SU-DHL-6 (cell line): ENCODE measurements at regions not wholly inside any gene's neighbourhood (a gene's known extent, or its start where the extent isn't known, plus 50 kb on each side); places are given as distances from the start of the nearest gene placed in this dataset.

ENCODE experiments used
- EZH2phosphoT487 ChIP-seq: fragments of 200-600 bp; sonication (generic), shearing (Covaris generic); conservative IDR thresholded peaks from 2 replicates; pipeline ENCODE4 v1.6.1; 2018; ENCODE audit warnings: mild to moderate bottlenecking, antibody characterized with exemption, low read length, moderate library complexity, mixed read lengths
- TF ChIP-seq, protein P1 (sequence below): fragments of 200-600 bp; sonication (generic); IDR thresholded peaks from one replicate; pipeline ENCODE4 v1.5.1; 2017; ENCODE audit warnings: antibody characterized with exemption, mild to moderate bottlenecking, low read length, moderate library complexity; ENCODE audit not compliant: insufficient read depth, poor library complexity, severe bottlenecking

DNA sequence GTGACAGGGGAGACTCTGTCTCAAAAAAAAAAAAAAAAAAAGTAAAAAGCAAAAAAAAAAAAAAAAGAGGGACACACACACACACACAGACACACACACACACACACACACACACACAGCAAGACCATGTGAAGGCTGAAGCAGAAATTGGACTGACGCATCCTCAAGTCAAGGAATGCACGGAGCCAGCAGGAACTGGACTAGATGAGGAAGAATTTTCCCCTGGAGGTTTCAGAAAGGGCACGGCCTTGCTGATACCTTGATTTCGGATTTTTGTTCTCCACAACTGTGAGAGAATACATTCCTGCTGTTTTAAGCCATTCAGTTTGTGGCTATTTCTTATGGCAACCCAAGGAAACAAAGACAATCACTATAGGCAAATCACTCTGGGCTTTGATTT, 176.9 kb upstream of the SALL4 start:
- TF ChIP-seq, protein P1, sequence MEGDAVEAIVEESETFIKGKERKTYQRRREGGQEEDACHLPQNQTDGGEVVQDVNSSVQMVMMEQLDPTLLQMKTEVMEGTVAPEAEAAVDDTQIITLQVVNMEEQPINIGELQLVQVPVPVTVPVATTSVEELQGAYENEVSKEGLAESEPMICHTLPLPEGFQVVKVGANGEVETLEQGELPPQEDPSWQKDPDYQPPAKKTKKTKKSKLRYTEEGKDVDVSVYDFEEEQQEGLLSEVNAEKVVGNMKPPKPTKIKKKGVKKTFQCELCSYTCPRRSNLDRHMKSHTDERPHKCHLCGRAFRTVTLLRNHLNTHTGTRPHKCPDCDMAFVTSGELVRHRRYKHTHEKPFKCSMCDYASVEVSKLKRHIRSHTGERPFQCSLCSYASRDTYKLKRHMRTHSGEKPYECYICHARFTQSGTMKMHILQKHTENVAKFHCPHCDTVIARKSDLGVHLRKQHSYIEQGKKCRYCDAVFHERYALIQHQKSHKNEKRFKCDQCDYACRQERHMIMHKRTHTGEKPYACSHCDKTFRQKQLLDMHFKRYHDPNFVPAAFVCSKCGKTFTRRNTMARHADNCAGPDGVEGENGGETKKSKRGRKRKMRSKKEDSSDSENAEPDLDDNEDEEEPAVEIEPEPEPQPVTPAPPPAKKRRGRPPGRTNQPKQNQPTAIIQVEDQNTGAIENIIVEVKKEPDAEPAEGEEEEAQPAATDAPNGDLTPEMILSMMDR, result no peak
- TF ChIP-seq EZH2phosphoT487, result no peak
